ENCODE measurements at regions not wholly inside any gene's neighbourhood (a gene's known extent, or its start where the extent isn't known, plus 50 kb on each side); places are given as distances from the start of the nearest gene placed in this dataset.

DNA sequence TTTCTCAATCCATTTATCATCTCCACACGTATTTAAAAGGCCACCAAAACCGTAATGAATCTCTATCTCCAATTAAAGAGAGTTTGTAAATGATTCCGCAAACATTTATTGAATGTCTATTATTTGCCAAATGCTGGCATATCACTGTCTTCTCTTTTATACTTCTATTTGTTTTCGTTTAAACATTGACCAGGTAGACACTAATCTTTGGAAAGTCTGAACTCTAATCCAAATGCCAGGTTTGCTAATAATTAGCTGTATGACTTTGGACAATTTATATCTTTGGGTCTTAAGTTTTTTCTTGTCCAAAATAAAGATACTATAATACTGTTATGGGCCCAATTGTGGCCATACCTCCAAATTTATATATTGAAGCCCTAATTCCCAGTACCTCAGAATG is 299.2 kb upstream of the TBX18 start:
- TF ChIP-seq, protein P1, sequence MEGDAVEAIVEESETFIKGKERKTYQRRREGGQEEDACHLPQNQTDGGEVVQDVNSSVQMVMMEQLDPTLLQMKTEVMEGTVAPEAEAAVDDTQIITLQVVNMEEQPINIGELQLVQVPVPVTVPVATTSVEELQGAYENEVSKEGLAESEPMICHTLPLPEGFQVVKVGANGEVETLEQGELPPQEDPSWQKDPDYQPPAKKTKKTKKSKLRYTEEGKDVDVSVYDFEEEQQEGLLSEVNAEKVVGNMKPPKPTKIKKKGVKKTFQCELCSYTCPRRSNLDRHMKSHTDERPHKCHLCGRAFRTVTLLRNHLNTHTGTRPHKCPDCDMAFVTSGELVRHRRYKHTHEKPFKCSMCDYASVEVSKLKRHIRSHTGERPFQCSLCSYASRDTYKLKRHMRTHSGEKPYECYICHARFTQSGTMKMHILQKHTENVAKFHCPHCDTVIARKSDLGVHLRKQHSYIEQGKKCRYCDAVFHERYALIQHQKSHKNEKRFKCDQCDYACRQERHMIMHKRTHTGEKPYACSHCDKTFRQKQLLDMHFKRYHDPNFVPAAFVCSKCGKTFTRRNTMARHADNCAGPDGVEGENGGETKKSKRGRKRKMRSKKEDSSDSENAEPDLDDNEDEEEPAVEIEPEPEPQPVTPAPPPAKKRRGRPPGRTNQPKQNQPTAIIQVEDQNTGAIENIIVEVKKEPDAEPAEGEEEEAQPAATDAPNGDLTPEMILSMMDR (IDR thresholded peaks at IDR 0.05; ENCODE audit: low read length): no peak
- TF ChIP-seq EZH2 (IDR thresholded peaks at IDR 0.05; ENCODE audit: borderline replicate concordance, low read length): no peak
